ENCODE measurements at regions not wholly inside any gene's neighbourhood (a gene's known extent, or its start where the extent isn't known, plus 50 kb on each side); places are given as distances from the start of the nearest gene placed in this dataset.
"Not testable (repeated sequence)": the region's sequence is repeated elsewhere in the genome, so short reads cannot be mapped to it uniquely, and the experiment has no call there.

GRCh38 chr3:194189243-194189791 lies 53.4 kb downstream of the HES1 start:
- no peak overlapping the region for H3K27ac ChIP-seq (ENCODE audit: low read depth, low read length)
- H3K9ac ChIP-seq (ENCODE audit: extremely low read depth, low read length, poor library complexity, severe bottlenecking) = no peak overlapping the region
- no peaks in the 10 kb centered on the region for H3K9me3 Mint-ChIP-seq
- H3K27me3 ChIP-seq (ENCODE audit: control insufficient read depth, insufficient read depth, low read length, poor library complexity, severe bottlenecking) = no peaks in the 10 kb centered on the region
- no peak overlapping the region for H3K4me3 Mint-ChIP-seq
- H3K36me3 ChIP-seq (ENCODE audit: control insufficient read depth, insufficient read depth, low read length) = no peaks in the 10 kb centered on the region
- H3K27me3 Mint-ChIP-seq (ENCODE audit: insufficient read depth) = no peaks in the 10 kb centered on the region
- no peak overlapping the region for H3K4me3 ChIP-seq (ENCODE audit: low read length)
- 83 to 91% methylated on average over 8 to 9 of the region's 9 CpGs for WGBS, 2 experiments (ENCODE audit: insufficient coverage in 1 of 2, insufficient read length in 1 of 2)
- H3K27ac Mint-ChIP-seq = no peak overlapping the region
- no peak for DNase-seq
- H3K9me3 ChIP-seq (ENCODE audit: control insufficient read depth, low read length) = no peaks in the 10 kb centered on the region
- peaks cover 9% of the 10 kb centered on the region for H3K4me1 ChIP-seq (ENCODE audit: control insufficient read depth, insufficient read depth, low read length)
- TF ChIP-seq, protein P1, sequence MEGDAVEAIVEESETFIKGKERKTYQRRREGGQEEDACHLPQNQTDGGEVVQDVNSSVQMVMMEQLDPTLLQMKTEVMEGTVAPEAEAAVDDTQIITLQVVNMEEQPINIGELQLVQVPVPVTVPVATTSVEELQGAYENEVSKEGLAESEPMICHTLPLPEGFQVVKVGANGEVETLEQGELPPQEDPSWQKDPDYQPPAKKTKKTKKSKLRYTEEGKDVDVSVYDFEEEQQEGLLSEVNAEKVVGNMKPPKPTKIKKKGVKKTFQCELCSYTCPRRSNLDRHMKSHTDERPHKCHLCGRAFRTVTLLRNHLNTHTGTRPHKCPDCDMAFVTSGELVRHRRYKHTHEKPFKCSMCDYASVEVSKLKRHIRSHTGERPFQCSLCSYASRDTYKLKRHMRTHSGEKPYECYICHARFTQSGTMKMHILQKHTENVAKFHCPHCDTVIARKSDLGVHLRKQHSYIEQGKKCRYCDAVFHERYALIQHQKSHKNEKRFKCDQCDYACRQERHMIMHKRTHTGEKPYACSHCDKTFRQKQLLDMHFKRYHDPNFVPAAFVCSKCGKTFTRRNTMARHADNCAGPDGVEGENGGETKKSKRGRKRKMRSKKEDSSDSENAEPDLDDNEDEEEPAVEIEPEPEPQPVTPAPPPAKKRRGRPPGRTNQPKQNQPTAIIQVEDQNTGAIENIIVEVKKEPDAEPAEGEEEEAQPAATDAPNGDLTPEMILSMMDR (conservative IDR thresholded peaks at IDR 0.05) = no peak
- no peaks in the 10 kb centered on the region for H3K36me3 Mint-ChIP-seq (ENCODE audit: low read depth)
- peaks cover 18% of the 10 kb centered on the region for H3K4me1 Mint-ChIP-seq

- 98% methylated on average over 2 of the region's 2 CpGs; no CpG with 5 or more reads in 1 of the 2 experiments for WGBS, 2 experiments (ENCODE audit: insufficient coverage in 1 of 2, insufficient read length in 1 of 2)
- not testable (repeated sequence) for H3K4me3 ChIP-seq (ENCODE audit: low read length); H3K36me3 ChIP-seq (ENCODE audit: control insufficient read depth, insufficient read depth, low read length); H3K36me3 Mint-ChIP-seq (ENCODE audit: low read depth); DNase-seq; H3K9me3 Mint-ChIP-seq; H3K27ac Mint-ChIP-seq; H3K27me3 Mint-ChIP-seq (ENCODE audit: insufficient read depth); H3K9me3 ChIP-seq (ENCODE audit: control insufficient read depth, low read length); H3K4me3 Mint-ChIP-seq; H3K27me3 ChIP-seq (ENCODE audit: control insufficient read depth, insufficient read depth, low read length, poor library complexity, severe bottlenecking); H3K27ac ChIP-seq (ENCODE audit: low read depth, low read length); H3K9ac ChIP-seq (ENCODE audit: extremely low read depth, low read length, poor library complexity, severe bottlenecking)
- peaks cover 14% of the 10 kb centered on the region for H3K4me1 Mint-ChIP-seq
- peaks cover 11% of the 10 kb centered on the region for H3K4me1 ChIP-seq (ENCODE audit: control insufficient read depth, insufficient read depth, low read length)
These were observed 55.9 kb downstream of the HES1 start for GRCh38 chr3:194191850-194192249.

GRCh38 chr3:194194051-194194756 lies 58.3 kb downstream of the HES1 start:
- Histone ChIP-seq H3K4me1 (ENCODE audit: control insufficient read depth, insufficient read depth, low read length) (peaks cover 11% of the 10 kb centered on the region), H3K27ac (ENCODE audit: low read depth, low read length) (no peak overlapping the region), H3K9me3 (ENCODE audit: control insufficient read depth, low read length) (no peaks in the 10 kb centered on the region), H3K9ac (ENCODE audit: extremely low read depth, low read length, poor library complexity, severe bottlenecking) (no peak overlapping the region), H3K27me3 (ENCODE audit: control insufficient read depth, insufficient read depth, low read length, poor library complexity, severe bottlenecking) (no peaks in the 10 kb centered on the region), H3K36me3 (ENCODE audit: control insufficient read depth, insufficient read depth, low read length) (no peaks in the 10 kb centered on the region), H3K4me3 (ENCODE audit: low read length) (no peak overlapping the region)
- no peak for DNase-seq
- peaks cover 4% of the 10 kb centered on the region for H3K27me3 Mint-ChIP-seq (ENCODE audit: insufficient read depth)
- H3K9me3 Mint-ChIP-seq = no peaks in the 10 kb centered on the region
- no peak overlapping the region for H3K27ac Mint-ChIP-seq
- H3K4me1 Mint-ChIP-seq = peaks cover 19% of the 10 kb centered on the region
- H3K4me3 Mint-ChIP-seq = no peak overlapping the region
- WGBS, 2 experiments (ENCODE audit: insufficient coverage in 1 of 2, insufficient read length in 1 of 2) = 91 to 95% methylated on average over 5 to 9 of the region's 9 CpGs
- H3K36me3 Mint-ChIP-seq (ENCODE audit: low read depth) = no peaks in the 10 kb centered on the region
- TF ChIP-seq, protein P1 (conservative IDR thresholded peaks at IDR 0.05) = no peak
